Osteoblast (primary cell): ENCODE measurements at regions not wholly inside any gene's neighbourhood (a gene's known extent, or its start where the extent isn't known, plus 50 kb on each side); places are given as distances from the start of the nearest gene placed in this dataset.

ENCODE experiments used
- DNase-seq: peaks from one replicate; pipeline ENCODE4 v3.0.0; 2011; ENCODE audit warnings: low spot score, mixed read lengths; ENCODE audit not compliant: insufficient read length; ENCODE audit errors: missing footprints
- H2AFZ ChIP-seq: 2 replicates; pipeline ENCODE4 v1.6.0; 2011; ENCODE audit warnings: mild to moderate bottlenecking, low read length
- H3K27ac ChIP-seq: 2 replicates; pipeline ENCODE4 v1.5.1; 2011; ENCODE audit warnings: mild to moderate bottlenecking, low read depth, low read length, moderate library complexity
- H3K27me3 ChIP-seq: 2 replicates; pipeline ENCODE4 v1.6.0; 2012; ENCODE audit warnings: mild to moderate bottlenecking, control low read depth, inconsistent platforms, low read length, moderate library complexity; ENCODE audit not compliant: insufficient read depth
- H3K36me3 ChIP-seq: 2 replicates; pipeline ENCODE4 v1.5.1; 2011; ENCODE audit warnings: mild to moderate bottlenecking, low read length, control low read depth, moderate library complexity; ENCODE audit not compliant: insufficient read depth
- H3K4me1 ChIP-seq: 2 replicates; pipeline ENCODE4 v1.5.1; 2011; ENCODE audit warnings: mild to moderate bottlenecking, low read length, control low read depth, moderate library complexity; ENCODE audit not compliant: insufficient read depth
- H3K4me2 ChIP-seq: 2 replicates; pipeline ENCODE4 v1.6.0; 2011; ENCODE audit warnings: mild to moderate bottlenecking, low read length; ENCODE audit not compliant: insufficient read depth
- H3K4me3 ChIP-seq: fragments of 200-600 bp; sonication (generic); 3 replicates; pipeline ENCODE4 v1.5.1; 2012; ENCODE audit warnings: mild to moderate bottlenecking, low read length, inconsistent platforms; ENCODE audit not compliant: insufficient read depth
- H3K79me2 ChIP-seq: 2 replicates; pipeline ENCODE4 v1.6.0; 2012; ENCODE audit warnings: mild to moderate bottlenecking, low read length, control low read depth, inconsistent platforms; ENCODE audit not compliant: insufficient read depth
- H3K9me3 ChIP-seq: 2 replicates; pipeline ENCODE4 v1.5.1; 2011; ENCODE audit warnings: low read depth, low read length, control low read depth
- H4K20me1 ChIP-seq: 2 replicates; pipeline ENCODE4 v1.6.0; 2012; ENCODE audit warnings: mild to moderate bottlenecking, low read length, control low read depth; ENCODE audit not compliant: insufficient read depth
- TF ChIP-seq, protein P1 (sequence below): IDR thresholded peaks from 2 replicates; pipeline ENCODE4 v1.5.1; 2011; ENCODE audit warnings: mild to moderate bottlenecking, low read depth, low read length, moderate library complexity; ENCODE audit errors: extremely low read depth

DNA sequence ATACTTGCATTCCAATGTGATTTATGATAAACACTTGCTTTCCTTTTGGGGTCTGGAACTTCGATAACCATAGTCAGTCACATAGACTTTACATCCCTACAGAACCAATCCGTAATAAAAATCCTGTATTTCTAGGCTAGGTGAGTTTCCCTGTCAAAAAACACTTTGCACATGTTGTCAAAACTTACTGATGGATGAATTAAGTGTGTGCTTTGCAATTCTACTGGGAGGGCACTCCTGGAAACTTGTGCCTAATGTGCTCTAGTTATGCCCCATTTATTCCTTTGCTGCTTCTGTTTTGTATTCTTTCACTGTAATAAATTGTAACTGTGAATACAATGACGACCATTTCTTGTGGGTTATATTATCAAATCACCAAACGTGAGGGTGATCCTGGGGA, 684.8 kb upstream of the PCDH15 start:
- Histone ChIP-seq H3K79me2 (no peaks in the 10 kb centered on the region), H3K4me1 (no peaks in the 10 kb centered on the region), H3K27ac (no peak overlapping the region), H4K20me1 (no peaks in the 10 kb centered on the region), H2AFZ (no peak overlapping the region), H3K36me3 (no peaks in the 10 kb centered on the region), H3K4me3 (no peak overlapping the region), H3K4me2 (no peak overlapping the region), H3K9me3 (peaks cover 3% of the 10 kb centered on the region), H3K27me3 (no peaks in the 10 kb centered on the region)
- no peak for DNase-seq
- TF ChIP-seq, protein P1, sequence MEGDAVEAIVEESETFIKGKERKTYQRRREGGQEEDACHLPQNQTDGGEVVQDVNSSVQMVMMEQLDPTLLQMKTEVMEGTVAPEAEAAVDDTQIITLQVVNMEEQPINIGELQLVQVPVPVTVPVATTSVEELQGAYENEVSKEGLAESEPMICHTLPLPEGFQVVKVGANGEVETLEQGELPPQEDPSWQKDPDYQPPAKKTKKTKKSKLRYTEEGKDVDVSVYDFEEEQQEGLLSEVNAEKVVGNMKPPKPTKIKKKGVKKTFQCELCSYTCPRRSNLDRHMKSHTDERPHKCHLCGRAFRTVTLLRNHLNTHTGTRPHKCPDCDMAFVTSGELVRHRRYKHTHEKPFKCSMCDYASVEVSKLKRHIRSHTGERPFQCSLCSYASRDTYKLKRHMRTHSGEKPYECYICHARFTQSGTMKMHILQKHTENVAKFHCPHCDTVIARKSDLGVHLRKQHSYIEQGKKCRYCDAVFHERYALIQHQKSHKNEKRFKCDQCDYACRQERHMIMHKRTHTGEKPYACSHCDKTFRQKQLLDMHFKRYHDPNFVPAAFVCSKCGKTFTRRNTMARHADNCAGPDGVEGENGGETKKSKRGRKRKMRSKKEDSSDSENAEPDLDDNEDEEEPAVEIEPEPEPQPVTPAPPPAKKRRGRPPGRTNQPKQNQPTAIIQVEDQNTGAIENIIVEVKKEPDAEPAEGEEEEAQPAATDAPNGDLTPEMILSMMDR, result no peak

DNA sequence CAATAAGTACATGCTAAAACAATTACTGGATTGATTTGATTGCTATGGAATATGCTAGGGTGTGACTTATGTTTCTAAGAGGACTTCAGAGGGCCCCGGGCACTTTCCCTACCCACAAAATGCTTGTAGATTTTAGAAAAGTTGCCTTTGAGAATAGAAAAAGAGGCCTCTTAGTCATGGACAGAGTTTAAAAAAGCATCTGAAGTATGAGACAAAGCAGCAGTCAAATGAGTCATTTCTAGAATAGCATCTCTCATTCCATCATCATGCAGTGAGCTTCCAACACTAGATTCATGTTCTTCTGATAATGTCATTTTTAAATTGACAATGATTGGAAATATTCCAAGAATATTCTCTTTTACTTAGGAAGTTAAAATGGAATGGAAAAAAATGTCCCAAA, 675.1 kb upstream of the PCDH15 start:
- DNase-seq, result no peak
- Histone ChIP-seq H3K9me3 (peaks cover 2% of the 10 kb centered on the region), H3K27me3 (no peaks in the 10 kb centered on the region), H3K27ac (no peak overlapping the region), H3K4me2 (no peak overlapping the region), H4K20me1 (no peaks in the 10 kb centered on the region), H3K36me3 (no peaks in the 10 kb centered on the region), H3K4me1 (no peaks in the 10 kb centered on the region), H2AFZ (no peak overlapping the region), H3K4me3 (no peak overlapping the region), H3K79me2 (no peaks in the 10 kb centered on the region)
- TF ChIP-seq, protein P1, result no peak

DNA sequence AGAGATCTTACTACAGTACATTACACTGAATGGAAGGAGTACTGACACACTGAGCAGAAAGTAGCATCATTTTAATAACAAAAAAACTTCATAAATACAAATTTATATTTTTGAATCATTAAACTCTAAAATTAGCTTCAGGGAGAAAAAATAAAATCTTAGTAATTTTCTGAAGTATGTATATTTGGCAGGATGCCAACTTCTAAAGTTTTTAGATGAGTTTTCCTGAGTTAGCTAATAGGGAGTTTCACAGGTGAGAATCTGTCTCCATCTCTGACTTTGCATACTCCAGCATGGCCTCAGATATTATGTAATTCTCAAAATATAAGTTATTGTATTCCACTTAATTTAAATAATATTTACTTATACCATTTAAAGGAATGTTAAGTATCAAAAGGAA, 673.2 kb upstream of the PCDH15 start:
- no peaks in the 10 kb centered on the region for H3K79me2 ChIP-seq
- DNase-seq, result no peak
- no peaks in the 10 kb centered on the region for H3K27me3 ChIP-seq
- H3K27ac ChIP-seq, result no peak overlapping the region
- TF ChIP-seq, protein P1, result no peak
- H3K4me2 ChIP-seq, result no peak overlapping the region
- H2AFZ ChIP-seq, result no peak overlapping the region
- no peaks in the 10 kb centered on the region for H3K36me3 ChIP-seq
- no peaks in the 10 kb centered on the region for H4K20me1 ChIP-seq
- no peaks in the 10 kb centered on the region for H3K4me1 ChIP-seq
- H3K9me3 ChIP-seq, result peaks cover 2% of the 10 kb centered on the region
- H3K4me3 ChIP-seq, result no peak overlapping the region

DNA sequence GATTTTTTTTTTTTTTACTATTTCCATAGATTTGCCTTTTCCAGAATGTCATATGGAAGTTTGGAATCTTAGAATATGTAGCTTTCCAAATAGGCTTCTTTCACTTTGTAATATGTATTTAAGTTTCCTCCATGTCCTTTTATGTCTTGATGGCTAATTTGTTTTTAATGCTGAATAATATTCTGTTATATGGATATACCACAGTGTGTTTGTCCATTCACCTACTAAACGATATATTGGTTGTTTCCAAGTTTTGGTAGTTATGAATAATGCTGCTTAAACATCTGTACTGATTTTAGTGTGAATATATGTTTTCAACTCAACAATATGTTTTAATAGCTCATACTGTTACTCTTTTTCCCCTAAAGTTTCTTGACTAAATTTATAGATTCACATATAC, 669.8 kb upstream of the PCDH15 start:
- no peaks in the 10 kb centered on the region for H3K36me3 ChIP-seq
- no peak for DNase-seq
- H3K4me2 ChIP-seq, result no peak overlapping the region
- H3K27me3 ChIP-seq, result no peaks in the 10 kb centered on the region
- H3K4me3 ChIP-seq, result no peak overlapping the region
- H3K27ac ChIP-seq, result no peak overlapping the region
- no peaks in the 10 kb centered on the region for H3K9me3 ChIP-seq
- H2AFZ ChIP-seq, result no peak overlapping the region
- TF ChIP-seq, protein P1, result no peak
- no peaks in the 10 kb centered on the region for H3K4me1 ChIP-seq
- no peaks in the 10 kb centered on the region for H4K20me1 ChIP-seq
- no peaks in the 10 kb centered on the region for H3K79me2 ChIP-seq
